Right atrium auricular region (tissue), 2 donors: ENCODE measurements at regions not wholly inside any gene's neighbourhood (a gene's known extent, or its start where the extent isn't known, plus 50 kb on each side); places are given as distances from the start of the nearest gene placed in this dataset.
A peak's percentile ranks its signal among the peaks of the same experiment; 100 is the strongest.

ENCODE experiments used
- DNase-seq: peaks from one replicate; pipeline ENCODE4 v3.0.0-alpha.2; 2019; ENCODE audit warnings: low spot score
- H3K27ac ChIP-seq, 2 donors: fragments of 200-600 bp; sonication (generic); 1 replicate in 1 of 2; 2 replicates in 1 of 2; pipeline ENCODE4 v1.5.1; 2016 to 2019
- H3K27me3 ChIP-seq, 2 donors: fragments of 200-600 bp; sonication (generic); one replicate each; pipeline versions ENCODE4 v1.5.1 to v1.6.0; 2017 to 2019
- H3K36me3 ChIP-seq: fragments of 200-600 bp; sonication (generic); one replicate; pipeline ENCODE4 v1.5.1; 2016
- H3K4me1 ChIP-seq, 2 donors: fragments of 200-600 bp; sonication (generic); one replicate each; pipeline versions ENCODE4 v1.5.1 to v1.6.0; 2017 to 2019
- H3K4me3 ChIP-seq, 2 donors: fragments of 200-600 bp; sonication (generic); 1 replicate in 1 of 2; 2 replicates in 1 of 2; pipeline ENCODE4 v1.5.1; 2017 to 2019; ENCODE audit warnings: mild to moderate bottlenecking in 1 of 2, moderate library complexity in 1 of 2
- H3K9me3 ChIP-seq, 2 donors: fragments of 200-600 bp; sonication (generic); one replicate each; pipeline ENCODE4 v1.5.1; 2019
- CTCF ChIP-seq, 2 donors: fragments of 200-600 bp; sonication (generic); IDR thresholded peaks; one replicate each; pipeline ENCODE4 v1.5.1; 2019; ENCODE audit warnings: antibody characterized with exemption in 2 of 2

DNA sequence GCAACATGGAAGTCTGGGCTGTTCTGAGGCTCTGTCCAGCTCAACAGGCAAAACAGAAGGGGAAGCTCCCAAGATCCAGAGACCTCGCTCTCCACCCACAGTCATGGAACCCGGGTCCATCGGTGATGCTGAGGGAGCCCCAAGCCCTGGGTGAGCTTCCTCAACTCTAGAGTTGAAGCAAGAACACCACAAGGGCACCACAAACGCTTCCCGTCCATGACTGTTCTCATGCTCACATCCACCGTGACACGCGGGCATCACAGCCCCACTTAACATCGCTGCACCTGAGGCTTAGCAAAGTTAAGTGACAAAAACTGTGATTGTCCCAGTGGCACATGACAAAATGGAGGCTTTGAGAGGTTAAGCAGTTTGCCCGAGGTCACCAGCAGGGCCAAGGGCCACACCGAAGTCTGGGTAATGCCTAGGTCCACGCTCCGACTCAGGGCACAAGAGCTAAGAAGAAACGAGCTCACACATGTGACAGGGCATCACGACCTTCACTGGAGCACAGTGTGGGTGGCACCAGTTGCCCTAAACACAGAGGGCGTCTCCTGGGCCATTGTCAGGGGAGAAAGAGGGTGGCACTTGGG, 110.6 kb downstream of the OAT start:
- Histone ChIP-seq H3K36me3 (no peaks in the 10 kb centered on the region), H3K4me3 (no peak overlapping the region), H3K27me3 (no peaks in the 10 kb centered on the region), H3K4me1 (no peaks in the 10 kb centered on the region), H3K27ac (no peak overlapping the region), H3K9me3 (no peaks in the 10 kb centered on the region)
- no peak for DNase-seq
- no peak for TF ChIP-seq CTCF (IDR thresholded peaks at IDR 0.05)

GRCh38 chr10:124307591-124307990, 111.1 kb downstream of the OAT start:
- no peaks in the 10 kb centered on the region for H3K4me1 ChIP-seq
- no peaks in the 10 kb centered on the region for H3K36me3 ChIP-seq
- TF ChIP-seq CTCF (IDR thresholded peaks at IDR 0.05), result no peak
- no peaks in the 10 kb centered on the region for H3K9me3 ChIP-seq
- H3K27me3 ChIP-seq, result no peaks in the 10 kb centered on the region
- H3K27ac ChIP-seq, result no peak overlapping the region
- H3K4me3 ChIP-seq, result no peak overlapping the region
- DNase-seq, result no peak

- TF ChIP-seq CTCF (IDR thresholded peaks at IDR 0.05), result no peak
- H3K9me3 ChIP-seq, result no peaks in the 10 kb centered on the region
- H3K36me3 ChIP-seq, result no peaks in the 10 kb centered on the region
- no peak for DNase-seq
- peak overlapping the region in 1 of 2 donors; percentile 39 for H3K27ac ChIP-seq
- H3K4me3 ChIP-seq, result no peak overlapping the region
- H3K4me1 ChIP-seq, result no peaks in the 10 kb centered on the region
- H3K27me3 ChIP-seq, result no peaks in the 10 kb centered on the region
Measured at GRCh38 chr10:124306922-124307371, 111.8 kb downstream of the OAT start.

- TF ChIP-seq CTCF (IDR thresholded peaks at IDR 0.05), result no peak
- no peaks in the 10 kb centered on the region for H3K27me3 ChIP-seq
- H3K36me3 ChIP-seq, result no peaks in the 10 kb centered on the region
- DNase-seq, result no peak
- peak overlapping the region in 1 of 2 donors; percentile 39 for H3K27ac ChIP-seq
- H3K4me1 ChIP-seq, result no peaks in the 10 kb centered on the region
- no peak overlapping the region for H3K4me3 ChIP-seq
- H3K9me3 ChIP-seq, result no peaks in the 10 kb centered on the region
Measured at GRCh38 chr10:124306520-124306919, 112.2 kb downstream of the OAT start.

GRCh38 chr10:124305984-124306383, 112.7 kb downstream of the OAT start:
- no peak for DNase-seq
- Histone ChIP-seq H3K4me1 (no peaks in the 10 kb centered on the region), H3K9me3 (no peaks in the 10 kb centered on the region), H3K4me3 (no peak overlapping the region), H3K27ac (no peak overlapping the region), H3K27me3 (no peaks in the 10 kb centered on the region), H3K36me3 (no peaks in the 10 kb centered on the region)
- TF ChIP-seq CTCF (IDR thresholded peaks at IDR 0.05), result no peak

- no peak for DNase-seq
- no peaks in the 10 kb centered on the region for H3K36me3 ChIP-seq
Measured at GRCh38 chr10:124305131-124305530, 113.6 kb downstream of the OAT start.

More at GRCh38 chr10:124305131-124305530, 113.6 kb downstream of the OAT start:
- H3K4me3 ChIP-seq, result no peak overlapping the region
- no peaks in the 10 kb centered on the region for H3K4me1 ChIP-seq
- H3K27ac ChIP-seq, result no peak overlapping the region
- no peaks in the 10 kb centered on the region for H3K9me3 ChIP-seq
- H3K27me3 ChIP-seq, result no peaks in the 10 kb centered on the region
- no peak for TF ChIP-seq CTCF (IDR thresholded peaks at IDR 0.05)
